ENCODE measurements at regions not wholly inside any gene's neighbourhood (a gene's known extent, or its start where the extent isn't known, plus 50 kb on each side); places are given as distances from the start of the nearest gene placed in this dataset.

DNA sequence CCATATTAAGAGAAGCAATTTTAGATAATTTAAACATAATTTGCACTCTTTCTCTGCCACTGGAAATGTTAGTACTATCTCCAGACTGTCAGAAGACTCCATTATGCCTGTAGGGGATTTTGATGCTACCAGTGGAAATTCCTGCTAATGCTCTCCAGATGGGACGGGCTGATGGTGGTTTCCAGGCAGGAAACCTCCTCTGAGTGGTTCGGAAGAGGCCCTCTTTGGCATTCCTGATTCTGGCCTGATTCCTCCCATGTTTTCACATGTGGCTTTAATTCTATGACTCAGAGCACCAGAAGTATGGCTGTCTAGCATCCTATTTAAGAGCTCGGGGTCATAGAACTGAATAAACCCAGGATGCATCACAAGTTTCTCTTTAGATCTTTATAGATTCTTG lies 70.9 kb upstream of the ST6GAL2 start:
- Histone ChIP-seq H4K20me1 (ENCODE audit: insufficient read depth) (no peaks in the 10 kb centered on the region), H2AFZ (ENCODE audit: low read depth, low read length) (peak overlapping the region; percentile 41), H3F3A (ENCODE audit: insufficient read depth, low read length, poor library complexity, severe bottlenecking) (peaks cover 6% of the 10 kb centered on the region), H3K9ac (ENCODE audit: low read length) (peak overlapping the region; percentile 62), H3K27me3 (ENCODE audit: insufficient read depth, low read depth, low read length) (no peaks in the 10 kb centered on the region), H3K4me2 (ENCODE audit: low read length) (peak overlapping the region; percentile 14), H3K36me3 (ENCODE audit: insufficient read depth, low read length) (no peaks in the 10 kb centered on the region), H3K27ac (ENCODE audit: low read length) (peak overlapping the region; percentile 95), H3K79me2 (replicated peaks; ENCODE audit: insufficient read depth, low read length) (no peaks in the 10 kb centered on the region), H3K9me2 (ENCODE audit: insufficient read depth, low read length) (no peaks in the 10 kb centered on the region), H3K9me3 (ENCODE audit: low read length) (no peaks in the 10 kb centered on the region), H3K4me3 (ENCODE audit: low read length) (no peak overlapping the region)
- TF ChIP-seq EP300 (conservative IDR thresholded peaks at IDR 0.05; ENCODE audit: poor library complexity, severe bottlenecking): no peak
- TF ChIP-seq SMC3 (conservative IDR thresholded peaks at IDR 0.05; ENCODE audit: poor library complexity): no peak
- TF ChIP-seq POLR2AphosphoS5 (IDR thresholded peaks at IDR 0.05): no peak
- no peak for TF ChIP-seq MXI1 (conservative IDR thresholded peaks at IDR 0.05; ENCODE audit: poor library complexity, severe bottlenecking)
- TF ChIP-seq, protein P1, sequence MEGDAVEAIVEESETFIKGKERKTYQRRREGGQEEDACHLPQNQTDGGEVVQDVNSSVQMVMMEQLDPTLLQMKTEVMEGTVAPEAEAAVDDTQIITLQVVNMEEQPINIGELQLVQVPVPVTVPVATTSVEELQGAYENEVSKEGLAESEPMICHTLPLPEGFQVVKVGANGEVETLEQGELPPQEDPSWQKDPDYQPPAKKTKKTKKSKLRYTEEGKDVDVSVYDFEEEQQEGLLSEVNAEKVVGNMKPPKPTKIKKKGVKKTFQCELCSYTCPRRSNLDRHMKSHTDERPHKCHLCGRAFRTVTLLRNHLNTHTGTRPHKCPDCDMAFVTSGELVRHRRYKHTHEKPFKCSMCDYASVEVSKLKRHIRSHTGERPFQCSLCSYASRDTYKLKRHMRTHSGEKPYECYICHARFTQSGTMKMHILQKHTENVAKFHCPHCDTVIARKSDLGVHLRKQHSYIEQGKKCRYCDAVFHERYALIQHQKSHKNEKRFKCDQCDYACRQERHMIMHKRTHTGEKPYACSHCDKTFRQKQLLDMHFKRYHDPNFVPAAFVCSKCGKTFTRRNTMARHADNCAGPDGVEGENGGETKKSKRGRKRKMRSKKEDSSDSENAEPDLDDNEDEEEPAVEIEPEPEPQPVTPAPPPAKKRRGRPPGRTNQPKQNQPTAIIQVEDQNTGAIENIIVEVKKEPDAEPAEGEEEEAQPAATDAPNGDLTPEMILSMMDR (IDR thresholded peaks at IDR 0.05; ENCODE audit: poor library complexity, severe bottlenecking): no peak
- no peak for TF ChIP-seq EZH2 (IDR thresholded peaks at IDR 0.05; ENCODE audit: borderline replicate concordance, insufficient read depth, low read length, poor library complexity, severe bottlenecking)
- no peak for TF ChIP-seq TAF1 (IDR thresholded peaks at IDR 0.05; ENCODE audit: low read depth)
- TF ChIP-seq, protein P2, sequence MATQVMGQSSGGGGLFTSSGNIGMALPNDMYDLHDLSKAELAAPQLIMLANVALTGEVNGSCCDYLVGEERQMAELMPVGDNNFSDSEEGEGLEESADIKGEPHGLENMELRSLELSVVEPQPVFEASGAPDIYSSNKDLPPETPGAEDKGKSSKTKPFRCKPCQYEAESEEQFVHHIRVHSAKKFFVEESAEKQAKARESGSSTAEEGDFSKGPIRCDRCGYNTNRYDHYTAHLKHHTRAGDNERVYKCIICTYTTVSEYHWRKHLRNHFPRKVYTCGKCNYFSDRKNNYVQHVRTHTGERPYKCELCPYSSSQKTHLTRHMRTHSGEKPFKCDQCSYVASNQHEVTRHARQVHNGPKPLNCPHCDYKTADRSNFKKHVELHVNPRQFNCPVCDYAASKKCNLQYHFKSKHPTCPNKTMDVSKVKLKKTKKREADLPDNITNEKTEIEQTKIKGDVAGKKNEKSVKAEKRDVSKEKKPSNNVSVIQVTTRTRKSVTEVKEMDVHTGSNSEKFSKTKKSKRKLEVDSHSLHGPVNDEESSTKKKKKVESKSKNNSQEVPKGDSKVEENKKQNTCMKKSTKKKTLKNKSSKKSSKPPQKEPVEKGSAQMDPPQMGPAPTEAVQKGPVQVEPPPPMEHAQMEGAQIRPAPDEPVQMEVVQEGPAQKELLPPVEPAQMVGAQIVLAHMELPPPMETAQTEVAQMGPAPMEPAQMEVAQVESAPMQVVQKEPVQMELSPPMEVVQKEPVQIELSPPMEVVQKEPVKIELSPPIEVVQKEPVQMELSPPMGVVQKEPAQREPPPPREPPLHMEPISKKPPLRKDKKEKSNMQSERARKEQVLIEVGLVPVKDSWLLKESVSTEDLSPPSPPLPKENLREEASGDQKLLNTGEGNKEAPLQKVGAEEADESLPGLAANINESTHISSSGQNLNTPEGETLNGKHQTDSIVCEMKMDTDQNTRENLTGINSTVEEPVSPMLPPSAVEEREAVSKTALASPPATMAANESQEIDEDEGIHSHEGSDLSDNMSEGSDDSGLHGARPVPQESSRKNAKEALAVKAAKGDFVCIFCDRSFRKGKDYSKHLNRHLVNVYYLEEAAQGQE (IDR thresholded peaks at IDR 0.05; ENCODE audit: borderline replicate concordance): no peak
- no peak for TF ChIP-seq RAD21 (conservative IDR thresholded peaks at IDR 0.05)

DNA sequence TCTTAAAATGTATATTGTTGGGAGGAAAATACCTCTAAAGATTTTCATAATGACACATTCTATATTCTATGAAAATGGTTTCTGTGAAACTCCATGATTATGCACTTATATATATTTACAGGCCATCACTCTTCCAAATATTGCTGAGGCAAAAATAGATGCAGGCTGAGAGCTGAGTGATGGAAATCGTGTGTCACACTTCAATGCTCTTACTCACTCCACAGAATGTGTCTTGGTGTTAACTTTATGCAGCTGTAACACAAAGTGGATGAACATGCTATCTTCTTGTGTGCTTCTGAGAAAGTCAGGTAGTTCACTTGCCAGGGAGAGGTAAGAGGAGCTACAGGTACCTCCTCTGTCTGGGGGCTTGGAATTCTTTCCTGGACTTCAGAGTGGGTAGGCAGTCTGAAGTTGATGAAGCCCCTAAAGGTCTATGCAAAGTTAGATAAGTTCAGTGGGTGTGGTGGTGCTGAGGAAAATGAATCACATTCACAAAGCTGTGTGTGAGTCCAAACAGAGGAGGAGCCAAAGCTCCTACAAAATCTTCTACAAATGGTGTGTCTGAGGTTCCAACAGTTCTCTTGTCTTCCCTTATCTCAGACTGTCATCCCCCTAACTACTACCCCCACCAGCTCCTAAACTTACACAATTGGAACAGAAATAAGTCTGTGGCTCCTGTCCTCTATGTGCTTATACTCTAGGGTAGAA lies 74.2 kb upstream of the ST6GAL2 start:
- H3K27ac ChIP-seq (ENCODE audit: low read length): no peak overlapping the region
- H3K27me3 ChIP-seq (ENCODE audit: insufficient read depth, low read depth, low read length): no peaks in the 10 kb centered on the region
- H3K9me3 ChIP-seq (ENCODE audit: low read length): no peaks in the 10 kb centered on the region
- no peak overlapping the region for H3K4me2 ChIP-seq (ENCODE audit: low read length)
- peaks cover 6% of the 10 kb centered on the region for H3F3A ChIP-seq (ENCODE audit: insufficient read depth, low read length, poor library complexity, severe bottlenecking)
- no peaks in the 10 kb centered on the region for H3K79me2 ChIP-seq (replicated peaks; ENCODE audit: insufficient read depth, low read length)
- no peak overlapping the region for H3K4me3 ChIP-seq (ENCODE audit: low read length)
- H3K36me3 ChIP-seq (ENCODE audit: insufficient read depth, low read length): no peaks in the 10 kb centered on the region
- H3K9ac ChIP-seq (ENCODE audit: low read length): no peak overlapping the region
- no peaks in the 10 kb centered on the region for H3K9me2 ChIP-seq (ENCODE audit: insufficient read depth, low read length)
- no peaks in the 10 kb centered on the region for H4K20me1 ChIP-seq (ENCODE audit: insufficient read depth)
- H2AFZ ChIP-seq (ENCODE audit: low read depth, low read length): no peak overlapping the region
- TF ChIP-seq RAD21 (conservative IDR thresholded peaks at IDR 0.05) (no peak), SMC3 (conservative IDR thresholded peaks at IDR 0.05; ENCODE audit: poor library complexity) (no peak), TAF1 (IDR thresholded peaks at IDR 0.05; ENCODE audit: low read depth) (no peak), POLR2AphosphoS5 (IDR thresholded peaks at IDR 0.05) (no peak), EP300 (conservative IDR thresholded peaks at IDR 0.05; ENCODE audit: poor library complexity, severe bottlenecking) (no peak), MXI1 (conservative IDR thresholded peaks at IDR 0.05; ENCODE audit: poor library complexity, severe bottlenecking) (no peak), EZH2 (IDR thresholded peaks at IDR 0.05; ENCODE audit: borderline replicate concordance, insufficient read depth, low read length, poor library complexity, severe bottlenecking) (no peak)
- TF ChIP-seq, protein P1 (IDR thresholded peaks at IDR 0.05; ENCODE audit: poor library complexity, severe bottlenecking): no peak
- TF ChIP-seq, protein P2 (IDR thresholded peaks at IDR 0.05; ENCODE audit: borderline replicate concordance): no peak
